OCI-LY3 (cell line): ENCODE measurements at regions not wholly inside any gene's neighbourhood (a gene's known extent, or its start where the extent isn't known, plus 50 kb on each side); places are given as distances from the start of the nearest gene placed in this dataset.

Experiments used
- CTCF ChIP-seq: fragments of 200-600, 300-600 bp; sonication (generic); IDR thresholded peaks from 2 replicates; pipeline ENCODE4 v1.5.1; 2014; ENCODE audit warnings: antibody characterized with exemption, low read length, low read depth
- EZH2phosphoT487 ChIP-seq: fragments of 200-600 bp; shearing (Covaris generic); IDR thresholded peaks from 2 replicates; pipeline ENCODE4 v1.6.1; 2018; ENCODE audit warnings: antibody characterized with exemption, mixed run types, low read depth

GRCh38 chr13:82749551-82749950, 1132.7 kb downstream of the SLITRK1 start:
- no peak for TF ChIP-seq CTCF
- no peak for TF ChIP-seq EZH2phosphoT487
